IMR-90 (cell line): ENCODE measurements at regions not wholly inside any gene's neighbourhood (a gene's known extent, or its start where the extent isn't known, plus 50 kb on each side); places are given as distances from the start of the nearest gene placed in this dataset.

ENCODE experiments used
- BHLHE40 ChIP-seq: fragments of 150-350 bp; IDR thresholded peaks from 2 replicates; pipeline ENCODE4 v1.6.1; 2016; ENCODE audit warnings: mild to moderate bottlenecking, low read depth, low read length
- CEBPB ChIP-seq: IDR thresholded peaks from 2 replicates; pipeline ENCODE4 v1.6.1; 2012; ENCODE audit warnings: low read depth, low read length, improper control_type of control experiment
- RCOR1 ChIP-seq: IDR thresholded peaks from 2 replicates; pipeline ENCODE4 v1.6.1; 2012; ENCODE audit warnings: mild to moderate bottlenecking, low read length, improper control_type of control experiment; ENCODE audit not compliant: insufficient replicate concordance
- TF ChIP-seq, protein P1 (sequence below): conservative IDR thresholded peaks from 2 replicates; pipeline ENCODE4 v1.5.1; 2012; ENCODE audit warnings: mild to moderate bottlenecking, low read depth, low read length, improper control_type of control experiment

GRCh38 chr1:99455760-99456159 is 190.2 kb upstream of the PALMD start:
- TF ChIP-seq, protein P1, sequence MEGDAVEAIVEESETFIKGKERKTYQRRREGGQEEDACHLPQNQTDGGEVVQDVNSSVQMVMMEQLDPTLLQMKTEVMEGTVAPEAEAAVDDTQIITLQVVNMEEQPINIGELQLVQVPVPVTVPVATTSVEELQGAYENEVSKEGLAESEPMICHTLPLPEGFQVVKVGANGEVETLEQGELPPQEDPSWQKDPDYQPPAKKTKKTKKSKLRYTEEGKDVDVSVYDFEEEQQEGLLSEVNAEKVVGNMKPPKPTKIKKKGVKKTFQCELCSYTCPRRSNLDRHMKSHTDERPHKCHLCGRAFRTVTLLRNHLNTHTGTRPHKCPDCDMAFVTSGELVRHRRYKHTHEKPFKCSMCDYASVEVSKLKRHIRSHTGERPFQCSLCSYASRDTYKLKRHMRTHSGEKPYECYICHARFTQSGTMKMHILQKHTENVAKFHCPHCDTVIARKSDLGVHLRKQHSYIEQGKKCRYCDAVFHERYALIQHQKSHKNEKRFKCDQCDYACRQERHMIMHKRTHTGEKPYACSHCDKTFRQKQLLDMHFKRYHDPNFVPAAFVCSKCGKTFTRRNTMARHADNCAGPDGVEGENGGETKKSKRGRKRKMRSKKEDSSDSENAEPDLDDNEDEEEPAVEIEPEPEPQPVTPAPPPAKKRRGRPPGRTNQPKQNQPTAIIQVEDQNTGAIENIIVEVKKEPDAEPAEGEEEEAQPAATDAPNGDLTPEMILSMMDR: no peak
- TF ChIP-seq BHLHE40 (no peak), RCOR1 (no peak), CEBPB (no peak)
